PFSK-1 (cell line): ENCODE measurements at regions not wholly inside any gene's neighbourhood (a gene's known extent, or its start where the extent isn't known, plus 50 kb on each side); places are given as distances from the start of the nearest gene placed in this dataset.

Experiments
- FOXP2 ChIP-seq: optimal IDR thresholded peaks from 2 replicates; pipeline ENCODE3; 2011; ENCODE audit warnings: borderline replicate concordance, control low read depth, inconsistent platforms; ENCODE audit not compliant: insufficient read depth; ENCODE audit errors: extremely low read length, extremely low read depth
- POLR2AphosphoS5 ChIP-seq: IDR thresholded peaks from 2 replicates; pipeline ENCODE4 v1.6.1; 2012; ENCODE audit warnings: low read depth, mild to moderate bottlenecking, control low read depth, low read length, moderate library complexity
- SIN3A ChIP-seq: IDR thresholded peaks from 2 replicates; pipeline ENCODE4 v1.6.1; 2012; ENCODE audit warnings: mild to moderate bottlenecking, low read length, moderate library complexity, borderline replicate concordance; ENCODE audit not compliant: insufficient read depth
- TAF1 ChIP-seq: IDR thresholded peaks from 2 replicates; pipeline ENCODE4 v1.6.1; 2012; ENCODE audit warnings: low read length, control low read depth, borderline replicate concordance; ENCODE audit not compliant: insufficient read depth
- TF ChIP-seq, protein P1 (sequence below), 2 experiments: IDR thresholded peaks; 2 replicates each; pipeline versions ENCODE4 v1.6.1 to v1.8.0; 2011 to 2012; ENCODE audit warnings: low read depth in 2 of 2, low read length in 2 of 2, control low read depth in 1 of 2, inconsistent platforms in 1 of 2, mild to moderate bottlenecking in 1 of 2, moderate library complexity in 1 of 2; ENCODE audit not compliant: insufficient read depth in 1 of 2

DNA sequence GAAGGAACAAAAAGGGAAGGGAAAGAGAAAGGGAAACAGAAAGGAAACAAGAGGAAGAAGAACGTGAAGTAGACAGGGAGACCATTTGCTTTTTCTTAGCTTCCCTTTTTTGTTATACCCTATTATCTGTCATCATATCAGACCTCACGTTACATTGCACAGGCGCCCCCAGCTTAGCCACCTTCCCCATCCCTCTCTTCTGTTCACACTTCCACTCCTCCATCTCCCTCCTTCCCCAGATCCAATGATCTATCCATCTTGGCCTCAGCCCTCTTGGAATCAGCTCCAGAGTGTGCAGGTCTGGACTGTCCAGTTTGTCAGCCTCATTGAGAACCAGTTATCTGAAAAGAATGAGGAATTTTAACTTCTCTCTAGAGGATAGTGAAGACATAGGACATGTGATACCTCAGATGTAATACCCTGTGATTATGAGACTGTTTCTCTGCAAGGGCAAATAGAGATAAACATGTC is 101.1 kb upstream of the ERRFI1 start:
- no peak for TF ChIP-seq FOXP2
- TF ChIP-seq TAF1, result no peak
- TF ChIP-seq, protein P1, sequence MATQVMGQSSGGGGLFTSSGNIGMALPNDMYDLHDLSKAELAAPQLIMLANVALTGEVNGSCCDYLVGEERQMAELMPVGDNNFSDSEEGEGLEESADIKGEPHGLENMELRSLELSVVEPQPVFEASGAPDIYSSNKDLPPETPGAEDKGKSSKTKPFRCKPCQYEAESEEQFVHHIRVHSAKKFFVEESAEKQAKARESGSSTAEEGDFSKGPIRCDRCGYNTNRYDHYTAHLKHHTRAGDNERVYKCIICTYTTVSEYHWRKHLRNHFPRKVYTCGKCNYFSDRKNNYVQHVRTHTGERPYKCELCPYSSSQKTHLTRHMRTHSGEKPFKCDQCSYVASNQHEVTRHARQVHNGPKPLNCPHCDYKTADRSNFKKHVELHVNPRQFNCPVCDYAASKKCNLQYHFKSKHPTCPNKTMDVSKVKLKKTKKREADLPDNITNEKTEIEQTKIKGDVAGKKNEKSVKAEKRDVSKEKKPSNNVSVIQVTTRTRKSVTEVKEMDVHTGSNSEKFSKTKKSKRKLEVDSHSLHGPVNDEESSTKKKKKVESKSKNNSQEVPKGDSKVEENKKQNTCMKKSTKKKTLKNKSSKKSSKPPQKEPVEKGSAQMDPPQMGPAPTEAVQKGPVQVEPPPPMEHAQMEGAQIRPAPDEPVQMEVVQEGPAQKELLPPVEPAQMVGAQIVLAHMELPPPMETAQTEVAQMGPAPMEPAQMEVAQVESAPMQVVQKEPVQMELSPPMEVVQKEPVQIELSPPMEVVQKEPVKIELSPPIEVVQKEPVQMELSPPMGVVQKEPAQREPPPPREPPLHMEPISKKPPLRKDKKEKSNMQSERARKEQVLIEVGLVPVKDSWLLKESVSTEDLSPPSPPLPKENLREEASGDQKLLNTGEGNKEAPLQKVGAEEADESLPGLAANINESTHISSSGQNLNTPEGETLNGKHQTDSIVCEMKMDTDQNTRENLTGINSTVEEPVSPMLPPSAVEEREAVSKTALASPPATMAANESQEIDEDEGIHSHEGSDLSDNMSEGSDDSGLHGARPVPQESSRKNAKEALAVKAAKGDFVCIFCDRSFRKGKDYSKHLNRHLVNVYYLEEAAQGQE (IDR thresholded peaks at IDR 0.05; ENCODE audit: insufficient read depth in 1 of 2, low read depth in 2 of 2, low read length in 2 of 2), result no peak
- TF ChIP-seq SIN3A, result no peak
- no peak for TF ChIP-seq POLR2AphosphoS5

DNA sequence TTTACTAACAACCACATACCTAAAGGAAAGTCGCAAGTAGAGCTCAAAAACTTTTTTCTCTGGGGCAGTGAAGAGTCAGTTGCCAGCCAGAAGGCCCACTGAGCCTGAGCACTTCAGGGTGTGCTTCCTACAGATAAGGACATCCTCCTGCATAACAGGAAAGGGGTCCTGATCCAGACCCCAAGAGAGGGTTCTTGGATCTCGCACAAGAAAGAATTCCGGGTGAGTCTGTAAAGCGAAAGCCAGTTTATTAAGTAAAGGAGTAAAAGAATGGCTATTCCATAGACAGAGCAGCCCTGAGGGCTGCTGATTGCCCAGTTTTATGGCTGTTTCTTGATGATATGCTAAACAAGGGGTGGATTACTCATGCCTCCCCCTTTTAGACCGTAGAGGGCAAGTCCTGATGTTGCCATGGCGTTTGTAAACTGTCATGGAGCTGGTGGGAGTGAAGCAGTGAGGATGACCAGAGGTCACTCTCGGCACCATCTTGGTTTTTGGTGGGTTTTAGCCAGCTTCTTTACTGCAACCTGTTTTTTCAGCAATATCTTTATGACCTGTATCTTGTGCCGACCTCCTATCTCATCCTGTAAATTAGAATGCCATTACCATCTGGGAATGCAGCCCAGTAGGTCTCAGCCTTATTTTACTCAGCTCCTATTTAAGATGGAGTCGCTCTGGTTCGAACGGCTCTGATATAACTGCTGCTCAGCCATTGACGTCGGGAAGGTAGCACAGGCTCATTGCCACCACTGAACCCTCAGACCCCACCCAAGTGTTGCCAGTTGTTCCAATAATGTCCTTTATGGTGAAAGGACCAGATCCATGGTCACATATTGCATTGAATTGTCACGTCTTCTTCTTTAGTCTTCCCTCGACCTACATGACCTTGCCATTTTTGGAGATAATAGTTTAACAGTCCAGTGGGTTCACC is 96.6 kb upstream of the ERRFI1 start:
- TF ChIP-seq SIN3A (no peak), FOXP2 (no peak), TAF1 (no peak), POLR2AphosphoS5 (no peak)
- TF ChIP-seq, protein P1 (IDR thresholded peaks at IDR 0.05; ENCODE audit: insufficient read depth in 1 of 2, low read depth in 2 of 2, low read length in 2 of 2), result no peak

DNA sequence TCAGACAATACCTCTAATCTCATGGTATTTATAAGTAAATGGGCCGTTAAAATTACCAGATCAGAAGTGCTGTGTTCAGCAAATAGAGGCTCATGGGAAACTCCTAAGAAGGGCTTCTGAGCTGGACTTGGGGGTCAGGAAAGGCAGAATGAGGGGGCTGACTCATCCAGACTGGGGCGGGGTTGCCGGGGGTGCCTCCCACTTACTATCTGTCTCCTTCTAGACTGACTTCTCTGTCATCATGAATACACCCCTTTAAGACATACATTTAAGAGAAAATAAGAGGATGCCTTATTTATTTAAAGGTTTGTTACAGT is 96.0 kb upstream of the ERRFI1 start:
- TF ChIP-seq, protein P1 (IDR thresholded peaks at IDR 0.05; ENCODE audit: insufficient read depth in 1 of 2, low read depth in 2 of 2, low read length in 2 of 2), result no peak
- no peak for TF ChIP-seq SIN3A

DNA sequence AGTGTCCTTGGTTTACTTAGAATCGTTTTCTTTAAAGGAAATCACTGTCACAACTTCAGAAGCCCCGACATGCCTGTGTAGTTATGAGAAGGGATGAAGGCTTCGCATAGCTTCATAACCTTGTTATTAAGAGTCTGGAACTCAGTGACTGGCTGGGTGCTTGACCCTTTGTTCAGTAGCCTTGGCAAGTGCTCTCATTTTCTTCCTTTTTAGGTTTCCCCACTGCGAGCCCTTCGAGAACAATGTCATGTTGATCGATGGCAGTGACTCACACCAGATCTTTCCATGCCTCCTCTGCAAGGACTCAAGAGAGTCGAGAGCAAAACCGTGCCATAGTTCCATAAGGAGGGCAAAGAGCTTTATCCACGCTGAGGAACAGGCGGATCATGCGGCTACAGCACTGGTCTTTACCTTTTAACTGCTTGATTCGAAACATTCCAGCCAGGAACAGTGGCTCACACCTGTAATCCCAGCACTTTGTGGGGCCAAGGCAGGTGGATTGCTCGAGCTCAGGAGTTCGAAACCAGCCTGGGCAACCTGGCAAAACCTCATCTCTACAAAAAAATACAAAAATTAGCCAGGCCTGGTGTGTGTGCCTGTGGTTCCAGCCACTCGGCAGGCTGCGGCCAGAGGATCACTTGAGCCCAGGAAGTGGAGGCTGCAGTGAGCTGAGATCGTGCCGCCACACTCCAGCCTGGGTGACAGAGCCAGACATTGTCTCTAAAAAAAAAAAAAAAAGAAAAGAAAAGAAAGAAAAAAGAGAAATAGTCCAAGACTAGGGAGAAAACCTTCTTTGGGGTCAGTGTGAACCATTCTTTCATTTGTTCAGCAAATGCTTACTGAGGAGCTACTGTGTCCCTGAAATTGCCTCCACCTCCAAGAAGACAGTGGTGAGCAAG is 95.4 kb upstream of the ERRFI1 start:
- TF ChIP-seq FOXP2, result no peak
- TF ChIP-seq TAF1, result no peak
- TF ChIP-seq POLR2AphosphoS5, result no peak
- TF ChIP-seq, protein P1 (IDR thresholded peaks at IDR 0.05; ENCODE audit: insufficient read depth in 1 of 2, low read depth in 2 of 2, low read length in 2 of 2), result no peak
- no peak for TF ChIP-seq SIN3A
